ENCODE measurements at regions not wholly inside any gene's neighbourhood (a gene's known extent, or its start where the extent isn't known, plus 50 kb on each side); places are given as distances from the start of the nearest gene placed in this dataset.
"Not testable (repeated sequence)": the region's sequence is repeated elsewhere in the genome, so short reads cannot be mapped to it uniquely, and the experiment has no call there.

DNA sequence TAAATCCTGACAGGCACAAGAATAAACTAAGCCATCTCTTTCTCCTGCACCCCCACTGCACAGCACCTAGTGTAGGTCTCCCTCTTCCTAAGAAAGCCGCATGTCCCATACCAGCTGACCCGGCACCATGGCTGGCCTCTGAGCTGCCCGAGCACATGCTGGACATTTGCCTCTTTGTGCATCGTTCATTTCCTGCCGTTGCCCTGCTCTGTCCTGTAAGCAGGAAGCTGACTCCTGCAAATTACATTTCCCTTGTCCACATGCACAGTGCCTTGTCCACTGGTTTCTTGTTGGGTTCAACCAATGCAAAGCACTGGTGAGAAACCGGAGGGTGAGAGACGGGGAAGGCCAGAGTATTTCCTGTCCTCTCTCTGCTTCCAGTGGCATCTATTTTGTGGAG lies 71.6 kb upstream of the PLGLB1 start:
- not testable (repeated sequence) for TF ChIP-seq CTCF, POLR2A (IDR thresholded peaks at IDR 0.05)
